Central memory CD8-positive, alpha-beta T cell (primary cell): ENCODE measurements at regions not wholly inside any gene's neighbourhood (a gene's known extent, or its start where the extent isn't known, plus 50 kb on each side); places are given as distances from the start of the nearest gene placed in this dataset.

Source experiments
- ATAC-seq: fragments of 150-1000 bp; cut with Tn5 transposase; replicated peaks from 2 replicates; pipeline ENCODE4 v1.10.0; 2022; ENCODE audit warnings: mild to moderate bottlenecking, moderate FRiP score, moderate number of reproducible peaks; ENCODE audit not compliant: poor library complexity, severe bottlenecking; ENCODE audit errors: extremely low read depth
- DNase-seq, 2 donors: peaks; one replicate each; pipeline ENCODE4 v3.0.0; 2021; ENCODE audit warnings: low spot score in 2 of 2
- H3K27ac Mint-ChIP-seq: one replicate; pipeline ENCODE4 v1.8.0; 2022; ENCODE audit warnings: low read depth, mild to moderate bottlenecking, moderate library complexity, mixed read lengths
- H3K27me3 Mint-ChIP-seq: one replicate; pipeline ENCODE4 v1.8.0; 2022; ENCODE audit warnings: mixed read lengths
- H3K36me3 Mint-ChIP-seq: one replicate; pipeline ENCODE4 v1.8.0; 2022; ENCODE audit warnings: mild to moderate bottlenecking, moderate library complexity, mixed read lengths; ENCODE audit not compliant: insufficient read depth
- H3K4me1 Mint-ChIP-seq: one replicate; pipeline ENCODE4 v1.8.0; 2022; ENCODE audit warnings: mixed read lengths
- H3K4me3 Mint-ChIP-seq: one replicate; pipeline ENCODE4 v1.8.0; 2022; ENCODE audit warnings: mild to moderate bottlenecking, moderate library complexity, mixed read lengths
- H3K9me3 Mint-ChIP-seq: one replicate; pipeline ENCODE4 v1.8.0; 2022; ENCODE audit warnings: mixed read lengths

GRCh38 chr6:156024339-156024738, 568.7 kb upstream of the NOX3 start:
- Mint-ChIP-seq H3K36me3 (no peaks in the 10 kb centered on the region), H3K27ac (no peak overlapping the region), H3K9me3 (peaks cover 26% of the 10 kb centered on the region), H3K4me3 (no peak overlapping the region), H3K4me1 (no peaks in the 10 kb centered on the region), H3K27me3 (no peaks in the 10 kb centered on the region)
- DNase-seq (no peak), ATAC-seq (no peak)

GRCh38 chr6:156021746-156022396, 566.2 kb upstream of the NOX3 start:
- ATAC-seq, result no peak
- Mint-ChIP-seq H3K27ac (no peak overlapping the region), H3K36me3 (no peaks in the 10 kb centered on the region), H3K9me3 (peaks cover 19% of the 10 kb centered on the region), H3K4me1 (no peaks in the 10 kb centered on the region), H3K27me3 (no peaks in the 10 kb centered on the region), H3K4me3 (no peak overlapping the region)
- no peak for DNase-seq

- Mint-ChIP-seq H3K27me3 (no peaks in the 10 kb centered on the region), H3K4me3 (no peak overlapping the region), H3K4me1 (no peaks in the 10 kb centered on the region), H3K36me3 (peaks cover 2% of the 10 kb centered on the region), H3K27ac (no peak overlapping the region), H3K9me3 (peaks cover 11% of the 10 kb centered on the region)
- ATAC-seq (no peak), DNase-seq (no peak)
Measured at GRCh38 chr6:156017838-156018237, 562.2 kb upstream of the NOX3 start.

GRCh38 chr6:156016186-156016976, 560.7 kb upstream of the NOX3 start:
- Mint-ChIP-seq H3K27me3 (no peaks in the 10 kb centered on the region), H3K36me3 (peaks cover 2% of the 10 kb centered on the region), H3K9me3 (peaks cover 11% of the 10 kb centered on the region), H3K4me3 (no peak overlapping the region), H3K4me1 (no peaks in the 10 kb centered on the region), H3K27ac (no peak overlapping the region)
- no peak for DNase-seq
- ATAC-seq, result no peak

GRCh38 chr6:156013155-156013554, 557.5 kb upstream of the NOX3 start:
- DNase-seq (no peak), ATAC-seq (no peak)
- H3K9me3 Mint-ChIP-seq, result peaks cover 16% of the 10 kb centered on the region
- H3K36me3 Mint-ChIP-seq, result peaks cover 2% of the 10 kb centered on the region
- no peak overlapping the region for H3K4me3 Mint-ChIP-seq
- no peaks in the 10 kb centered on the region for H3K27me3 Mint-ChIP-seq
- no peaks in the 10 kb centered on the region for H3K4me1 Mint-ChIP-seq
- H3K27ac Mint-ChIP-seq, result no peak overlapping the region

- Mint-ChIP-seq H3K27ac (no peak overlapping the region), H3K4me3 (no peak overlapping the region), H3K9me3 (peaks cover 6% of the 10 kb centered on the region), H3K4me1 (no peaks in the 10 kb centered on the region), H3K36me3 (no peaks in the 10 kb centered on the region), H3K27me3 (no peaks in the 10 kb centered on the region)
- DNase-seq (no peak), ATAC-seq (no peak)
Measured at GRCh38 chr6:156009656-156010055, 554.0 kb upstream of the NOX3 start.

- no peak for DNase-seq
- no peak overlapping the region for H3K4me3 Mint-ChIP-seq
Measured at GRCh38 chr6:156004796-156005195, 549.2 kb upstream of the NOX3 start.

GRCh38 chr6:155996151-155996550, 540.5 kb upstream of the NOX3 start:
- ATAC-seq (no peak), DNase-seq (no peak)
- Mint-ChIP-seq H3K27ac (no peak overlapping the region), H3K36me3 (no peaks in the 10 kb centered on the region), H3K9me3 (no peaks in the 10 kb centered on the region), H3K4me1 (no peaks in the 10 kb centered on the region), H3K27me3 (no peaks in the 10 kb centered on the region), H3K4me3 (no peak overlapping the region)

More at GRCh38 chr6:156004796-156005195, 549.2 kb upstream of the NOX3 start:
- peaks cover 14% of the 10 kb centered on the region for H3K9me3 Mint-ChIP-seq
- H3K4me1 Mint-ChIP-seq, result no peaks in the 10 kb centered on the region
- no peaks in the 10 kb centered on the region for H3K27me3 Mint-ChIP-seq
- ATAC-seq, result no peak
- H3K27ac Mint-ChIP-seq, result no peak overlapping the region
- no peaks in the 10 kb centered on the region for H3K36me3 Mint-ChIP-seq

- H3K4me3 Mint-ChIP-seq, result no peak overlapping the region
- DNase-seq, result no peak
- H3K27ac Mint-ChIP-seq, result no peak overlapping the region
- H3K9me3 Mint-ChIP-seq, result no peaks in the 10 kb centered on the region
- no peaks in the 10 kb centered on the region for H3K4me1 Mint-ChIP-seq
- H3K36me3 Mint-ChIP-seq, result no peaks in the 10 kb centered on the region
- ATAC-seq, result no peak
- no peaks in the 10 kb centered on the region for H3K27me3 Mint-ChIP-seq
Measured at GRCh38 chr6:155995281-155995680, 539.6 kb upstream of the NOX3 start.

GRCh38 chr6:155994086-155994485, 538.4 kb upstream of the NOX3 start:
- no peak for DNase-seq
- Mint-ChIP-seq H3K27me3 (no peaks in the 10 kb centered on the region), H3K9me3 (no peaks in the 10 kb centered on the region), H3K27ac (no peak overlapping the region), H3K36me3 (no peaks in the 10 kb centered on the region), H3K4me3 (no peak overlapping the region), H3K4me1 (no peaks in the 10 kb centered on the region)
- no peak for ATAC-seq

GRCh38 chr6:155993240-155993639, 537.6 kb upstream of the NOX3 start:
- DNase-seq (no peak), ATAC-seq (no peak)
- Mint-ChIP-seq H3K4me3 (no peak overlapping the region), H3K36me3 (no peaks in the 10 kb centered on the region), H3K9me3 (no peaks in the 10 kb centered on the region), H3K27me3 (no peaks in the 10 kb centered on the region), H3K4me1 (no peaks in the 10 kb centered on the region), H3K27ac (no peak overlapping the region)

- ATAC-seq, result no peak
- no peak for DNase-seq
- Mint-ChIP-seq H3K9me3 (no peaks in the 10 kb centered on the region), H3K27me3 (no peaks in the 10 kb centered on the region), H3K4me3 (no peak overlapping the region), H3K27ac (no peak overlapping the region), H3K4me1 (no peaks in the 10 kb centered on the region), H3K36me3 (no peaks in the 10 kb centered on the region)
Measured at GRCh38 chr6:155985660-155986138, 530.1 kb upstream of the NOX3 start.

- Mint-ChIP-seq H3K9me3 (no peaks in the 10 kb centered on the region), H3K36me3 (no peaks in the 10 kb centered on the region), H3K4me3 (no peak overlapping the region), H3K27ac (no peak overlapping the region), H3K4me1 (no peaks in the 10 kb centered on the region), H3K27me3 (no peaks in the 10 kb centered on the region)
- DNase-seq (no peak), ATAC-seq (no peak)
Measured at GRCh38 chr6:155980768-155981079, 525.1 kb upstream of the NOX3 start.
